ENCODE measurements at regions not wholly inside any gene's neighbourhood (a gene's known extent, or its start where the extent isn't known, plus 50 kb on each side); places are given as distances from the start of the nearest gene placed in this dataset.

DNA sequence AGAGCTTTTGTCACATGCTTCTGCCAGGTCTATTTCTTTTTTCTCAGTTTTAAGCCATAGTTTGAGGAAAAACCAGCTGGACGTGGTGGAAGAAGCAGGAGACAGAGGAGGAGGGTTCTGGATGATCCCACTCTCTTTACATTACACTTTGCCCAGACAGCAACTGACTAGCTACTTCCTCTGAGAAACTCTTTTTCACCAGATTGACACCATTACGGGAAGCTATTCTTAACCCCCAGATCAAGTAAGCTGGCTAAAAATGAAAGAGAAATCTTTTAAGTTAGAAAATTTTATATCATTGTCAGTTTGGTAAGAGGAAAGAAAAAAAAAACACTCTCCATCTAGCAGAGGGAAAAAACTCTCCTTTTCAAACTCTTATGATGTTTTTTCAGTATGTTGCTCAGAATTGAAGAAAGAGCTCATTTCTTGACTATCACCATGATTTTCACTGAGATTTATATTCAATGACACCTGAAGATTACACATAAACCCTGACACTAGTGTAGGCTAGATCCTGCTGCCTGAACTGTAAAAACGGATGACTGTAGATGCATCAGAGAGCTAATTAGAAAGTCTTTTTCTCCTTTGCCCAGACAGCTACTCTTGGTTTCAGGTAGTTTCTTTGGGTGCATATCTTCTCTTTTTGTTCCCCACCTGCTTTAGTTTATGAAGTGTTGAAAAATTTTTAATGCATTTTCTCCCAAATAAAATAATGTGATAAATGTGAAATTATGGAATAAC is 203.1 kb downstream of the TFEC start:
- TF ChIP-seq, protein P1, sequence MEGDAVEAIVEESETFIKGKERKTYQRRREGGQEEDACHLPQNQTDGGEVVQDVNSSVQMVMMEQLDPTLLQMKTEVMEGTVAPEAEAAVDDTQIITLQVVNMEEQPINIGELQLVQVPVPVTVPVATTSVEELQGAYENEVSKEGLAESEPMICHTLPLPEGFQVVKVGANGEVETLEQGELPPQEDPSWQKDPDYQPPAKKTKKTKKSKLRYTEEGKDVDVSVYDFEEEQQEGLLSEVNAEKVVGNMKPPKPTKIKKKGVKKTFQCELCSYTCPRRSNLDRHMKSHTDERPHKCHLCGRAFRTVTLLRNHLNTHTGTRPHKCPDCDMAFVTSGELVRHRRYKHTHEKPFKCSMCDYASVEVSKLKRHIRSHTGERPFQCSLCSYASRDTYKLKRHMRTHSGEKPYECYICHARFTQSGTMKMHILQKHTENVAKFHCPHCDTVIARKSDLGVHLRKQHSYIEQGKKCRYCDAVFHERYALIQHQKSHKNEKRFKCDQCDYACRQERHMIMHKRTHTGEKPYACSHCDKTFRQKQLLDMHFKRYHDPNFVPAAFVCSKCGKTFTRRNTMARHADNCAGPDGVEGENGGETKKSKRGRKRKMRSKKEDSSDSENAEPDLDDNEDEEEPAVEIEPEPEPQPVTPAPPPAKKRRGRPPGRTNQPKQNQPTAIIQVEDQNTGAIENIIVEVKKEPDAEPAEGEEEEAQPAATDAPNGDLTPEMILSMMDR (IDR thresholded peaks at IDR 0.05 in 2 of 3, conservative IDR thresholded peaks at IDR 0.05 in 1 of 3; ENCODE audit: control insufficient read depth in 2 of 3, extremely low read depth in 1 of 3, insufficient read depth in 1 of 3, low read depth in 3 of 3, low read length in 3 of 3): no peak
- TF ChIP-seq ZZZ3 (IDR thresholded peaks at IDR 0.05; ENCODE audit: control insufficient read depth, insufficient read length, low read depth) (no peak), EZH2 (IDR thresholded peaks at IDR 0.05; ENCODE audit: borderline replicate concordance, control insufficient read depth, low read depth, low read length) (no peak), EGR1 (IDR thresholded peaks at IDR 0.05; ENCODE audit: borderline replicate concordance in 1 of 2, low read depth in 2 of 2, low read length in 2 of 2) (no peak), NFIC (IDR thresholded peaks at IDR 0.05; ENCODE audit: low read depth, low read length) (0 out of 2 replicates have a peak, but pooled peaks have one; percentile 28), MEF2A (IDR thresholded peaks at IDR 0.05; ENCODE audit: insufficient read depth, low read depth, low read length) (no peak), CHD2 (IDR thresholded peaks at IDR 0.05; ENCODE audit: borderline replicate concordance, low read depth, low read length) (no peak)
